ENCODE measurements at regions not wholly inside any gene's neighbourhood (a gene's known extent, or its start where the extent isn't known, plus 50 kb on each side); places are given as distances from the start of the nearest gene placed in this dataset.

DNA sequence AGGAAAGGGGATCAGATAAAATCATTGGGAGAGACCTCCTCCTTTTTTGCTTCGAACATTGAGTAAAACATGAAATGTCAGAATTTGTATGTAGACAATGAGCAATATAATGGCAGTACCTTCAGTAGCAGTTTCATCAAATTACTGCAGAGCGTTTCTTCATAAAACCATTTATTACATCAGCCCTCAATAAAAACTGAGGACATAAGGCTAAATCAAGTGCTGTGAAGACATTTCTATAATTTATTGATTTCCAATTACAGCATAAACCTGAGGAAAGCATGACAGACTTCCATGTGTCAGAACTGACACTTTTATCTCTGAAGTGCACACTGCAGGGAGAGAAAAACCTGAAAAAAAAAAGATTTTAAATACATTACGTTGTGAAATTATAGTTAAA, 172.6 kb upstream of the ZNF804B start:
- TF ChIP-seq, protein P1, sequence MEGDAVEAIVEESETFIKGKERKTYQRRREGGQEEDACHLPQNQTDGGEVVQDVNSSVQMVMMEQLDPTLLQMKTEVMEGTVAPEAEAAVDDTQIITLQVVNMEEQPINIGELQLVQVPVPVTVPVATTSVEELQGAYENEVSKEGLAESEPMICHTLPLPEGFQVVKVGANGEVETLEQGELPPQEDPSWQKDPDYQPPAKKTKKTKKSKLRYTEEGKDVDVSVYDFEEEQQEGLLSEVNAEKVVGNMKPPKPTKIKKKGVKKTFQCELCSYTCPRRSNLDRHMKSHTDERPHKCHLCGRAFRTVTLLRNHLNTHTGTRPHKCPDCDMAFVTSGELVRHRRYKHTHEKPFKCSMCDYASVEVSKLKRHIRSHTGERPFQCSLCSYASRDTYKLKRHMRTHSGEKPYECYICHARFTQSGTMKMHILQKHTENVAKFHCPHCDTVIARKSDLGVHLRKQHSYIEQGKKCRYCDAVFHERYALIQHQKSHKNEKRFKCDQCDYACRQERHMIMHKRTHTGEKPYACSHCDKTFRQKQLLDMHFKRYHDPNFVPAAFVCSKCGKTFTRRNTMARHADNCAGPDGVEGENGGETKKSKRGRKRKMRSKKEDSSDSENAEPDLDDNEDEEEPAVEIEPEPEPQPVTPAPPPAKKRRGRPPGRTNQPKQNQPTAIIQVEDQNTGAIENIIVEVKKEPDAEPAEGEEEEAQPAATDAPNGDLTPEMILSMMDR (IDR thresholded peaks at IDR 0.05; ENCODE audit: low read depth, low read length), result no peak
- TF ChIP-seq POLR2A (IDR thresholded peaks at IDR 0.05; ENCODE audit: extremely low read depth, insufficient read length), result no peak
- TF ChIP-seq, protein P2, sequence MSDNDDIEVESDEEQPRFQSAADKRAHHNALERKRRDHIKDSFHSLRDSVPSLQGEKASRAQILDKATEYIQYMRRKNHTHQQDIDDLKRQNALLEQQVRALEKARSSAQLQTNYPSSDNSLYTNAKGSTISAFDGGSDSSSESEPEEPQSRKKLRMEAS (IDR thresholded peaks at IDR 0.05; ENCODE audit: low read depth, low read length), result no peak
